Cardiac muscle cell (in vitro differentiated cells and primary cell): ENCODE measurements at regions not wholly inside any gene's neighbourhood (a gene's known extent, or its start where the extent isn't known, plus 50 kb on each side); places are given as distances from the start of the nearest gene placed in this dataset.
"Not testable (repeated sequence)": the region's sequence is repeated elsewhere in the genome, so short reads cannot be mapped to it uniquely, and the experiment has no call there.

ENCODE experiments used
- DNase-seq, 2 donors: peaks; one replicate each; pipeline versions ENCODE4 v3.0.0 to v3.0.0-alpha.2; 2010 to 2017; ENCODE audit warnings: low read depth in 1 of 2, low spot score in 1 of 2
- H3K27ac ChIP-seq: fragments of 200-600 bp; sonication (generic); 2 replicates; pipeline ENCODE4 v1.5.1; 2016
- H3K27me3 ChIP-seq: fragments of 200-600 bp; sonication (generic); 2 replicates; pipeline ENCODE4 v1.6.0; 2016; ENCODE audit warnings: control low read depth
- H3K36me3 ChIP-seq: fragments of 200-600 bp; sonication (generic); 2 replicates; pipeline ENCODE4 v1.5.1; 2016; ENCODE audit warnings: control low read depth
- H3K4me1 ChIP-seq: fragments of 200-600 bp; sonication (generic); 2 replicates; pipeline ENCODE4 v1.8.1; 2017; ENCODE audit warnings: low read depth, mild to moderate bottlenecking, mixed run types
- H3K4me3 ChIP-seq: fragments of 200-600 bp; sonication (generic); 2 replicates; pipeline ENCODE4 v1.5.1; 2016; ENCODE audit warnings: mild to moderate bottlenecking
- H3K9me3 ChIP-seq: fragments of 200-600 bp; sonication (generic); 2 replicates; pipeline ENCODE4 v1.5.1; 2017; ENCODE audit warnings: low read depth, mild to moderate bottlenecking, control low read depth
- TF ChIP-seq, protein P1 (sequence below): IDR thresholded peaks from 2 replicates; pipeline ENCODE4 v1.5.1; 2012; ENCODE audit warnings: low read depth, mild to moderate bottlenecking, low read length

DNA sequence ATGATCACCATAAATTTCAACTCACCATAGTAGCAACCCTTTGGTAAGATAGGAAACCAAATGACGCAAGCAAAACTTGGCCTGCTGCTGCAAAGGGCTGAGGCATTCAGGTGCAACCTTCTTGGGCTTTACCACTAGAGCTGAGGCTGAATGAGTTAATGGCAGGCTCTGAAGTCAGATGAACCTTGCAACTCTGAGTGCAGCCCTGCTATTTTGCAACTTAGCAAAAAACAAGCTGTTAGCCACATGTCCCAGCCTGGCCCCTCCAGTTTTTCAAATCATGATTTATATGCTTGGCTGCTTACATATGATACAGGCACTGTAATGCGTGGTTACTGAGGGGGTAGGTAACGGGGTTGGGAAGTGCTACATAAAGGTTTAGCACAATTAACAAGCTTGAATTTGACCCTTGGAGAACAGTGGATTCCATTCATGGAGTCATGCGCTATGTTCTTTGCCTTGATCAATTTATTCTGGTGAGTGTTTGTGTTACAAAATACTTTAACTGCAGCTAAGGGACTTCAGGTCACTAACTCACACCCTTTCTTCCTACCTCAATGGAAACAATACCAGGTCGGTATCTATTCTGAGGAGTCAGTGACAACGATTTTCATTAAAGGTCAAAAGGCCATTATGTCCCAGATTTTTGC is 80.5 kb upstream of the PPARGC1A start:
- Histone ChIP-seq H3K4me1 (no peaks in the 10 kb centered on the region), H3K36me3 (no peaks in the 10 kb centered on the region), H3K9me3 (no peaks in the 10 kb centered on the region), H3K27ac (no peak overlapping the region), H3K27me3 (no peaks in the 10 kb centered on the region), H3K4me3 (no peak overlapping the region)
- TF ChIP-seq, protein P1, sequence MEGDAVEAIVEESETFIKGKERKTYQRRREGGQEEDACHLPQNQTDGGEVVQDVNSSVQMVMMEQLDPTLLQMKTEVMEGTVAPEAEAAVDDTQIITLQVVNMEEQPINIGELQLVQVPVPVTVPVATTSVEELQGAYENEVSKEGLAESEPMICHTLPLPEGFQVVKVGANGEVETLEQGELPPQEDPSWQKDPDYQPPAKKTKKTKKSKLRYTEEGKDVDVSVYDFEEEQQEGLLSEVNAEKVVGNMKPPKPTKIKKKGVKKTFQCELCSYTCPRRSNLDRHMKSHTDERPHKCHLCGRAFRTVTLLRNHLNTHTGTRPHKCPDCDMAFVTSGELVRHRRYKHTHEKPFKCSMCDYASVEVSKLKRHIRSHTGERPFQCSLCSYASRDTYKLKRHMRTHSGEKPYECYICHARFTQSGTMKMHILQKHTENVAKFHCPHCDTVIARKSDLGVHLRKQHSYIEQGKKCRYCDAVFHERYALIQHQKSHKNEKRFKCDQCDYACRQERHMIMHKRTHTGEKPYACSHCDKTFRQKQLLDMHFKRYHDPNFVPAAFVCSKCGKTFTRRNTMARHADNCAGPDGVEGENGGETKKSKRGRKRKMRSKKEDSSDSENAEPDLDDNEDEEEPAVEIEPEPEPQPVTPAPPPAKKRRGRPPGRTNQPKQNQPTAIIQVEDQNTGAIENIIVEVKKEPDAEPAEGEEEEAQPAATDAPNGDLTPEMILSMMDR = no peak
- peak in 1 of 2 donors; percentile 5 for DNase-seq

- TF ChIP-seq, protein P1 = no peak
- H3K36me3 ChIP-seq = no peaks in the 10 kb centered on the region
- no peaks in the 10 kb centered on the region for H3K9me3 ChIP-seq
- peak in 1 of 2 donors; percentile 3 for DNase-seq
- no peak overlapping the region for H3K4me3 ChIP-seq
- H3K4me1 ChIP-seq = no peaks in the 10 kb centered on the region
- H3K27ac ChIP-seq = no peak overlapping the region
- H3K27me3 ChIP-seq = no peaks in the 10 kb centered on the region
These were observed 79.8 kb upstream of the PPARGC1A start for GRCh38 chr4:23969635-23970145.

- H3K27ac ChIP-seq = no peak overlapping the region
- no peaks in the 10 kb centered on the region for H3K36me3 ChIP-seq
- no peak for DNase-seq
- no peak overlapping the region for H3K4me3 ChIP-seq
- TF ChIP-seq, protein P1 = no peak
- no peaks in the 10 kb centered on the region for H3K27me3 ChIP-seq
- H3K4me1 ChIP-seq = no peaks in the 10 kb centered on the region
- H3K9me3 ChIP-seq = no peaks in the 10 kb centered on the region
These were observed 77.4 kb upstream of the PPARGC1A start for GRCh38 chr4:23967281-23967680.

- Histone ChIP-seq H3K9me3 (no peaks in the 10 kb centered on the region), H3K36me3 (no peaks in the 10 kb centered on the region), H3K4me1 (no peaks in the 10 kb centered on the region), H3K27me3 (no peaks in the 10 kb centered on the region), H3K4me3 (no peak overlapping the region), H3K27ac (no peak overlapping the region)
- TF ChIP-seq, protein P1 = peak; percentile 45
- peak; percentile 28 to 57 for DNase-seq
These were observed 76.9 kb upstream of the PPARGC1A start for GRCh38 chr4:23966725-23967124.

DNA sequence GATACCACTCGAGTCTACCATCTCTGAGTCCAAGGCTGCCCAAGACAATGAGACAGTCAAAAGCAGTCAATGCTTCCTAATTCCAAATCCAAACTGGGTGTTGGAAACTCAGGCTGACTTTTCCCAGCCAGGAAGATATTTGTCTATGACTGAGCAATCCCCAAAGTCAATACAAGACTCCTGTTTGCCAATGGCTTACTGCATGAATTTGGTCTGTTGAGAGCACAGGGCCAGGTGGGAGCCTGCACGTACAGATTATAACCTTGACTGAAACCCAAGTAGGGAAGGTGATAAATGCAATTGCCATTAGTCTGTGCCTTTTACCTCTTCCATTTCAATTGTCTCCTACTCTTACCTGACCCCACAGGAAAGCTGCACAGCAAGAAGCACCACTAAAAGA is 72.6 kb upstream of the PPARGC1A start:
- peaks cover 6% of the 10 kb centered on the region for H3K4me1 ChIP-seq
- TF ChIP-seq, protein P1 = no peak
- H3K36me3 ChIP-seq = no peaks in the 10 kb centered on the region
- H3K4me3 ChIP-seq = no peak overlapping the region
- H3K27me3 ChIP-seq = no peaks in the 10 kb centered on the region
- H3K9me3 ChIP-seq = no peaks in the 10 kb centered on the region
- DNase-seq = no peak
- H3K27ac ChIP-seq = no peak overlapping the region

GRCh38 chr4:23961395-23961794 is 71.5 kb upstream of the PPARGC1A start:
- not testable (repeated sequence) for H3K4me3 ChIP-seq, H3K27me3 ChIP-seq, H3K27ac ChIP-seq, H3K4me1 ChIP-seq, H3K36me3 ChIP-seq, H3K9me3 ChIP-seq, DNase-seq
